NCI-H345 (cell line): ENCODE measurements at regions not wholly inside any gene's neighbourhood (a gene's known extent, or its start where the extent isn't known, plus 50 kb on each side); places are given as distances from the start of the nearest gene placed in this dataset.
"Not testable (repeated sequence)": the region's sequence is repeated elsewhere in the genome, so short reads cannot be mapped to it uniquely, and the experiment has no call there.

ENCODE experiments used
- DNase-seq: peaks from one replicate; lab custom pipeline; 2025; lab: John Stamatoyannopoulos, UW

- no peak for DNase-seq
These were observed 635.1 kb downstream of the IRS1 start for GRCh38 chr2:226164512-226164911.

DNA sequence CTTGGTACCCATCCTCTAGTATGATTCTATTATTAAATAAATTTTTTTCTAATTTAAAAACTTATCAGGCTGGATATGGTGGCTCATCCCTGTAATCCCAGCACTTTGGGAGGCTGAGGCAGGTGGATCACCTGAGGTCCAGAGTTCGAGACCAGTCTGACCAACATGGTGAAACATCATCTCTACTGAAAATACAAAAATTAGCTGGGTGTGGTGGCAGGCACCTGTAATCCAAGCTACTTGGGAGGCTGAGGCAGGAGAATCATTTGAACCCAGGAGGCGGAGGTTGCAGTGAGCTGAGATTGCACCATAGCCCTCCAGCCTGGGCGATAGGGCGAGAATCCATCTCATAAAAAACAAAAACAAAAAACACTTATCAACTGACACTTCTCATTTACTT lies 639.0 kb downstream of the IRS1 start:
- DNase-seq, result not testable (repeated sequence)

- no peak for DNase-seq
These were observed 639.6 kb downstream of the IRS1 start for GRCh38 chr2:226159875-226160479.

- DNase-seq, result no peak
These were observed 640.7 kb downstream of the IRS1 start for GRCh38 chr2:226158940-226159339.

DNA sequence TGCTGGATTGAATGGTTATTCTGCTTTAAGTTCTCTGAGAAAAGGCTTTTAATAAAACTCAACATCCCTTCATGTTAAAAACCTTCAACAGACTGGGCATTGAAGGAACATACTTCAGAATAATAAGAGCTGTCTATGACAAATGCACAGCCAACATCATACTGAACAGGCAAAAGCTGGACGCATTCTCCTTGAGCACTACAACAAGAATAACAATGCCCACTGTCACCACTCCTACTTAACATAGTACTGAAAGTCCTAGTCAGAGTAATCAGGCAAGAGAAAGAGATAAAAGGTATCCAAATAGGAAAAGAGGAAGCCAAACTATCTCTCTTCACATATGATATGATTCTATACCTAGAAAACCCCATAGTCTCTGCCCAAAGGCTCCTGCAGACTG lies 641.4 kb downstream of the IRS1 start:
- no peak for DNase-seq

DNA sequence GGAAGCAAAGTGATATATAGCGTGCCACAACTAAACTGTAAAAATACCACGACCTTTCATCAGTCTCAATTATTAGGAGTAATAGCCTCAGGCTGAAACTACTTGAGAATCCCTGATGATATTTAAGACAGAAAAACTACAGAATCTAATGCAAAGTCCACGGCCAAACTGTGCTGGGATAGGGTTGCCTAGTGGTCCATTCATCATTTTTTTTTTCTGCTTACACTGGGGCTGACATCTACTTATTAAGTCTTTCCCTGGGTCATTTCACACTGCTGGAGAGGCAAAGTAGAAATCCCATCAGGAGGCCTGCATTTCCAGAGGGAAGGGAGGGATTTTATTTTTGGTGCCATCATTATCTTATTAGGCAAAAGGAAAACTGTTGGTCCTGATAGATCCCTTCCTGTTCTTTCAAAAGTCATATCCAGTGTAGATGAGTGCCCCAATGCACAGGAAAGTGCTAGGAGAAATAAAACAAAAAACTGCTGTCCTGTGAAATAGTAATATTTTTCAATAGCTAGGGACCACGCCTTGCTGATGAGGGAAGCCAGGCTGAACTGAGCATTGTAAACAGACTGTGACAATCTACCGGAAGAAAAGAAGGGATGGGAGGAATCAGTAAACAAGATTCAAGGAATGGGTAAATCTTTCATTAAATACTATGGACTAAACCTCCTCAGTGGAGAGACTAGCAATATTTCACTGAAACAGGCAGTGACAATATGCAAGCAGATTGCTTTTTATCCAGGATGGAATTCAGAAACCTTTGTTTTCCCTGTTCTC lies 644.3 kb downstream of the IRS1 start:
- no peak for DNase-seq

GRCh38 chr2:226154610-226155009 lies 645.0 kb downstream of the IRS1 start:
- DNase-seq, result no peak

DNA sequence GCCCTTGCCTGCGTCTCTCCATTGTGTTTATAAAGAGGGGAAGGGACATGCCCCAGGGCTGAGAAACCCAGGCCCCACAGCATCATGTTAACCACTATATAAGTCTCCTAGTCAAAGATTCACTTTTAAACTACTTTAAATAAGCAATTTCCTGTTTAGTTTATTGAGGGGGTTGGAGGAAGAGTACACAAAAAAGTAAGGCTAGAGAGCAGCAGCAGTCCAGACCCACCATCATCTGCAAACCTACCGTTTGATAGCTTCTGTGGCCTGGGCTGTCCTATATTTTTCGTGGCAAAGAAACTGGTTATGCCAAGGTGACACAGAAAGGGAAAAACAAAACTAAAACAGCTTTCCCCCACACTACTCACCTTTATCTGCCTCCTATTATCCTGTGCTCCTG lies 646.1 kb downstream of the IRS1 start:
- DNase-seq, result no peak

- DNase-seq, result no peak
These were observed 648.5 kb downstream of the IRS1 start for GRCh38 chr2:226151157-226151556.

DNA sequence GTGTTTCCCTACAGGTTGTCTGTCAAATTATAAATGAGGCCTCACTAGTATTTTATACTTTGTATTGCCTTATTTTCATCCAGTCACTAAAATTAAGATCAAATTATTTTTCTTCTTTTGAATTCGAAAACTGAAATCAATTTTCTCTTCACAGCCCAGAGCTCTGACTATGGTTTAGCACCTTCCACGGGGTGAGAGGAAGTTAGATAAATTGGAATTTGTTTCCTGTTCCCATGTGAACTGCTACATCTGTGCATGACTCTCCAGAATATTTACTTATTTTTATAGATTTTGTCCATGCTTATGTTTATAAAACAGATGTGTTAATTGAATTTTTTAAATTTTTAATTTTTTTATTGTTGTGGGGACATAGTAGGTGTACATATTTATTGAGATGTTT lies 656.5 kb downstream of the IRS1 start:
- DNase-seq, result no peak

- no peak for DNase-seq
These were observed 657.2 kb downstream of the IRS1 start for GRCh38 chr2:226142463-226142862.

GRCh38 chr2:226140594-226140993 lies 659.0 kb downstream of the IRS1 start:
- no peak for DNase-seq

DNA sequence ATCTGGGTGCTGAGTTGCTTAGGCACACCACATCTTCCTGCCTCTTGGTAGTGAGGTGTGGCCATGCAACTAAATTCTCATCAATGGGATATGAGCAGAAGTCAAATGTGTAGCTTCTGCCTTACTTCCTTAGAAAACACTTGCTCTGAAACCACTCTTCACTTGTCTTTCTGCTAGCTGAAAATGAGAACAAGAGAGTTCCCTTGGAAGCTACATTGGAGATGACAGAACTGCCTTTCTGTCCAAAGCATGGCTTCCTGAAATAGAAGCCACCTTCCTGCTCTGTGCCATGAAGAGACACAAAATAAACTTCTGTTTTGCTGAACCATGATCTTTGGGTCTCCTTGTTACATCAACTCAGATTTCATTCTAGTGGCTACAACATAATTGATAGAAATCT lies 659.9 kb downstream of the IRS1 start:
- no peak for DNase-seq

DNA sequence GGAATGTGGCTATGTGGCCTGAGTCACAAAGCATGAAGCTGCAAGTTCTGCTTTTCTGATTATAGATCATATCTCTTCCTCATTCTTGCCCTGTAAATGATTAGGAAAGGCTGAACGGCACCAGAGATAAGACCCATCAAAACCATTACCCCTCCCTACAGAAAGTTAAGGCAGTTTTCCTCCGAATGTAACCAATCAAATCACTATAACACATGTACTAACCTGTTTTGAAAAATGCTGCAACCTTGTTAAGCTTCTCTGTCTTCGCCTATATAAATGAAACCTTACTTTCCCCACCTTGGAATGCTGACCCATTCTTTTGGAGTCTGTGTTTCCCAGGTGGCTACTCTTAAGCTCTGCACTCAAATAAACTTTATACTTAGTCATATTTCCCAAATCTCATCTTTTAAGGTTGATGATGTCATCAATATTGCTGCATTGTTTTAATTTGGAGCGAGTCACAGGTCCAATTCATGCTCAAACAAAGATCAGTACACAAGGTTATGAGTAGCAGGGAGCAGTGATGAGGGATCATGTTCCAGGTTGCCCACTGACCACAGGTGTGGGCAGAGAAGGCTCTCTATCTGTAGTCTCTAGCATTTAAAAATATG lies 662.3 kb downstream of the IRS1 start:
- DNase-seq, result no peak

DNA sequence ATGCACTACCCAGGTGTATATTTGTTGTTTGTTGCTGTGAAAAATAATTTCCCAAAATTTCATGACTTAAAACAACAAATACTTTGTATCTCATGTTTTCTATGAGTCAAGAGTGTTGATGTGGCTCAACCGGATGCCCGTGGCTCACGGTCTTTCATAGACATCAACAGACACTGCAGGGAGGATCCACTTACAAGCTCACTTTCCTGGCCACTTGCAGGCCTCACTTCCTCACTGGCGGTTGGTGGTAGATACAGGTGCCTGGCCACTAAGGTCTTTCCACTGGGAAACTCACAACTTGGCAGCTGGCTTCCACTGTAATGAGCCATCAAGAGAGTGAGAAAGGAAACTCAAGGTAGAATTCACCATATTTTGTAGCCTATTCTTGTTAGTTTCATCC lies 662.9 kb downstream of the IRS1 start:
- no peak for DNase-seq

DNA sequence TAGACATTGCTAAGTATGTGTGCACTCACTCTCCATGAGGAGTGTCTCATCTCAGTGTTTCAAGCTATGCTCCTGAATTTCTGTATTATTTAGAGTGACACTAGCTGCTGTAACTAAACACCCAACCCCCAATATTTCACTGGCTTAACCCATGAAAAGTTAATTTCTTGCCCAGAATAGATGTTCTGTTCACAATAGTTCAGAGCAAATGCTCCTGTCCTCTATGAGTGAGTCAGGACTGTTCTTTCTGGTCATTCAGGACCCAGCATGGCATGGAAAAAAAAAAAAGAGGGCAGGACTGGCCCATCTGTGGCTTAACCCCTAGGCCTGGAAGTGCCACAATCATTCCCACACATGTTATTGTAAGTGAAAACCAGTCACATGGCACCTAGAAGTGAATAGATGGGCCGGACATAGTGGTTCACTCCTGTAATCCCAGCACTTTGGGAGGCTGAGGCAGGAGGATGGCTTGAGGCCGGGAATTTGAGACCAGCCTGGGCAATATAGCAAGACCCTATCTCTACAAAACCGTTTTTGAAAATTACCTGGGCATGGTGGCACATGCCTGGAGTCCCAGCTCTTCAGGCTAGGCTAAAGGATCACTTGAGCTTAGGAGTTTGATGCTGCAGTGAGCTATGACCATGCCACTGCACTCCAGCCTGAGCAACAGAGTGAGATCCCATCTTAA lies 663.6 kb downstream of the IRS1 start:
- no peak for DNase-seq

- DNase-seq, result no peak
These were observed 667.1 kb downstream of the IRS1 start for GRCh38 chr2:226132323-226133215.

DNA sequence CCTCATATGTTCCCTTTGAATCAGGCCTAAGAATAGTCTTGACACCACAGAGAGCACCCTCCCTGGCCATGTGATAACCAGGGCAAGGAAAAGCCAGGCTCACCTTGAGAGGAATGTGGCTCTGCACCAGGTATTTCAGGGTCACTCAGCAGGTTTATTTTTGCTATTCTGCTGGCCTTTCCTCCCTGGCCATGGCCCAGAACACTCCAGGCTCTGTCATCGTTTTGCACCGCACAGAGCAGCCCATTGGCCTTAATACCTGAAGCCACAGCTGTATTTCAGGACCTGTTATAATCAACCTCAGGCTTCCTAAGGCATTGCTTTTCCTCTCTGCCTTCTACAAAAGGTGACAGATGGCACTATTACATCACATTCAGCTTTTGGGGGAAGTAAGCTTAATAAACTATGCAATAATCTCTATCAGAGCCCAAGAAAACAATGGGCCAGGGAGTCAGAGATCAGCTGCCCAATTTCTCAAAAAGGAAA lies 668.3 kb downstream of the IRS1 start:
- no peak for DNase-seq

DNA sequence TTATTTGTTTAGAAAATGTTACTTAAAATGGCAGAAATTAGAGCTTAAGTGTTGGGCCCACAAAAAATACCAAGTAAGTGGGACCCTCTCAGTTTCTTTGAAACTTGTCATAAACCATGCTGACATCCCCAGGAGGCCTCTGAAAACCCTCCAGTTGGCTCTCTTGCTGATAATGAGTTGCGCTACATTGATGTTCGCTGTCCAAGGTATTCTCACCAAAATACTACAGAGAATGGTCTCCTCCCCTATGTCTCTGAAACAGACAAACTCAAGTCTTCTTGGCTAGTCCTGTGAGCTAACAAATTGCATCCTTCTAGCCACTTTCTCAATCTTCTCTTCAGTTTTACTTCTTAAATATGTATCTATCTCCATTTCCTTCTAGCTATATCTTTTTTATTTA lies 669.4 kb downstream of the IRS1 start:
- DNase-seq, result no peak

DNA sequence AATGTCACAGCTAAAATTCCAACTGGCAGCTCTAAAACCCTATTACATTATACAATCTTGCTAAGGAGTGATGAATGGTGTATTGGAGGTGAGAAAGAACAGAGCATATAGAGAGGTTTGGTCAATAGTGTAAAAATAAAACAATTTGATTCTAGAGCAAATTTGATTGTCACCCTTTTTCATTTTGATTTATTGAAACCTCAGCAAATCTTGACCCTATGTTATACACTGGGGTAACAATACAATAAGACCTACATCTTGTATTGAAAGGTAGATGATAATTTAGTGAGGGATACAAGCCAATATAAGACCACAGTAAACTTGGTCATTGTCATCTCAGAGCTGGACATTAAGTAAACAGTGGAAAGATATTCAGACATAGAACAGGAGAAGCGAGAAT lies 671.9 kb downstream of the IRS1 start:
- DNase-seq, result no peak

GRCh38 chr2:226126104-226126503 lies 673.5 kb downstream of the IRS1 start:
- DNase-seq, result no peak
